Subcutaneous abdominal adipose tissue (tissue), 5 donors: ENCODE measurements at regions not wholly inside any gene's neighbourhood (a gene's known extent, or its start where the extent isn't known, plus 50 kb on each side); places are given as distances from the start of the nearest gene placed in this dataset.
"Not testable (repeated sequence)": the region's sequence is repeated elsewhere in the genome, so short reads cannot be mapped to it uniquely, and the experiment has no call there.

Experiments used
- H3K27ac ChIP-seq: one replicate; pipeline ENCODE4 v1.7.0; 2013; ENCODE audit warnings: low read depth, mild to moderate bottlenecking, inconsistent platforms, low read length, moderate library complexity
- H3K27me3 ChIP-seq, 5 donors: one replicate each; pipeline ENCODE4 v1.7.0; 2013; ENCODE audit warnings: low read length in 5 of 5, inconsistent platforms in 1 of 5; ENCODE audit not compliant: control insufficient read depth in 5 of 5, insufficient read depth in 4 of 5
- H3K36me3 ChIP-seq, 5 donors: one replicate each; pipeline ENCODE4 v1.7.0; 2013; ENCODE audit warnings: low read length in 5 of 5; ENCODE audit not compliant: control insufficient read depth in 5 of 5, insufficient read depth in 5 of 5
- H3K4me1 ChIP-seq, 5 donors: one replicate each; pipeline ENCODE4 v1.7.0; 2013; ENCODE audit warnings: low read length in 5 of 5, mild to moderate bottlenecking in 3 of 5, moderate library complexity in 1 of 5; ENCODE audit not compliant: control insufficient read depth in 5 of 5, insufficient read depth in 5 of 5
- H3K4me3 ChIP-seq, 5 donors: one replicate each; pipeline ENCODE4 v1.7.0; 2013; ENCODE audit warnings: low read length in 5 of 5, low read depth in 1 of 5
- H3K9ac ChIP-seq, 5 donors: one replicate each; pipeline ENCODE4 v1.7.0; 2013; ENCODE audit warnings: low read length in 5 of 5, mild to moderate bottlenecking in 4 of 5, moderate library complexity in 3 of 5
- H3K9me3 ChIP-seq, 5 donors: one replicate each; pipeline ENCODE4 v1.7.0; 2013; ENCODE audit warnings: low read length in 5 of 5; ENCODE audit not compliant: control insufficient read depth in 5 of 5
- donor health status: healthy.
- donor health status: healthy.
- donor health status: healthy.
- donor health status: healthy.
- donor health status: healthy.

DNA sequence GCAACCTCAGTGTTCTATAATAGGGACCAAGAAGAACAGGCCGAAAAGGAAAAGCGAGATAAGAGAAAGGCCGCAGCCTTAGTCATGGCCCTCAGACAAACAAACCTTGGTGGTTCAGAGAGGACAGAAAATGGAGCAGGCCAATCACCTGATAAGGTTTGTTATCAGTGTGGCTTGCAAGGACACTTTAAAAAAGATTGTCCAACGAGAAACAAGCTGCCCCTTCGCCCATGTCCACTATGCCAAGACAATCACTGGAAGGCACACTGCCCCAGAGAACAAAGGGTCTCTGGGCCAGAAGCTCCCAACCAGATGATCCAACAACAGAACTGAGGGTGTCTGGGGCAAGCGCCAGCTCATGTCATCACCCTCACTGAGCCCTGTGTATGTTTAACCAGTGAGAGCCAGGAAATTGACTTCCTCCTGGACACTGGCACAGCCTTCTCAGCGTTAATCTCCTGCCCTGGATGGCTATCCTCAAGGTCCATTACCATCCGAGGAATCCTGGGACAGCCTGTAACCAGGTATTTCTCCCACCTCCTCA lies 334.8 kb upstream of the SLITRK5 start:
- not testable (repeated sequence) for H3K4me3 ChIP-seq, H3K9me3 ChIP-seq, H3K27ac ChIP-seq, H3K27me3 ChIP-seq, H3K36me3 ChIP-seq, H3K4me1 ChIP-seq, H3K9ac ChIP-seq

DNA sequence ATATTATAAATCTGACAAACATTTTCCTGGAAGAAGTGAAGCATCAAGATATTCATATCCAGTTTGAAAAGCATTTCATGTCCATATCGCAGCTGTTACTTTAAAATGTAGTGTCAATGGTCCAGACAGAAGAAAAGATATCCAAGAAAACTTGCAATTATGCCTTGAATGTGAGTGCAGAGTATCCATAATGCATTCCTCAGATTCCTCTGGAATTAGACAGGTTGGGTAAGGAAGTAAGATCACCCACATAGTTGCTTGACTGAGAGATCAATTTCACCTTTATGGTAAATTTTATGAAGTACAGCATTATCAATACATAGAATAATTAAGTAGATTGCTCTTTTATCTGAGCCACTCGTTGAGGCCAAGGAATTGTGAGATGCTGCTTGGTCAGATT lies 327.0 kb upstream of the SLITRK5 start:
- H3K27me3 ChIP-seq: no peaks in the 10 kb centered on the region
- H3K4me1 ChIP-seq: no peaks in the 10 kb centered on the region
- no peak overlapping the region for H3K27ac ChIP-seq
- no peaks in the 10 kb centered on the region for H3K9me3 ChIP-seq
- H3K36me3 ChIP-seq: no peaks in the 10 kb centered on the region
- H3K9ac ChIP-seq: no peak overlapping the region
- H3K4me3 ChIP-seq: no peak overlapping the region

DNA sequence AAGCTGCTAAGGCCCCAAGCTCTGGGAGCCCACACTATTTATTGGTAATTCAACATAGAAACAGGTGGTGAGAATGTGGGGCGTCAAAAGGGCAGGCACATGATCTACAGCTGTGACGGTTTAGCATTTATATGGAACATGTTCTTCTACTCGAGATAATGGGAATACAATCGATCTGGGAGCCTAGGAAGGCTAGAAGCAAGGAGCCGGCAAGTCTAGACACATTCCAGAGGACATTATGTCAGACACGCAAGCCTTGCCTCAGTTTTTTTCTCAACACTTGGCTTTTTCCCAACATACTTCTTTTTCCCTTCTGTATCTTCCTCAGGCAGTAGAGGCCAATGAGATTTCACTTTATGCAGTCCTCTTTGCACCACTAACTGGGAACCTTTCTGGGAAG lies 315.7 kb upstream of the SLITRK5 start:
- Histone ChIP-seq H3K9me3 (peaks cover 0 to 8% (median 0%) of the 10 kb centered on the region in 5 donors), H3K9ac (no peak overlapping the region)

GRCh38 chr13:87356314-87356713 lies 314.9 kb upstream of the SLITRK5 start:
- H3K9me3 ChIP-seq: peaks cover 0 to 8% (median 0%) of the 10 kb centered on the region in 5 donors
- H3K27ac ChIP-seq: no peak overlapping the region
- H3K27me3 ChIP-seq: peaks cover 0 to 2% (median 0%) of the 10 kb centered on the region in 5 donors
- H3K36me3 ChIP-seq: no peaks in the 10 kb centered on the region
- H3K9ac ChIP-seq: no peak overlapping the region
- H3K4me1 ChIP-seq: no peaks in the 10 kb centered on the region
- no peak overlapping the region for H3K4me3 ChIP-seq

More for the DNA sequence above, 315.7 kb upstream of the SLITRK5 start:
- no peak overlapping the region for H3K27ac ChIP-seq
- no peaks in the 10 kb centered on the region for H3K4me1 ChIP-seq
- H3K27me3 ChIP-seq: peaks cover 0 to 2% (median 0%) of the 10 kb centered on the region in 5 donors
- no peak overlapping the region for H3K4me3 ChIP-seq
- no peaks in the 10 kb centered on the region for H3K36me3 ChIP-seq

DNA sequence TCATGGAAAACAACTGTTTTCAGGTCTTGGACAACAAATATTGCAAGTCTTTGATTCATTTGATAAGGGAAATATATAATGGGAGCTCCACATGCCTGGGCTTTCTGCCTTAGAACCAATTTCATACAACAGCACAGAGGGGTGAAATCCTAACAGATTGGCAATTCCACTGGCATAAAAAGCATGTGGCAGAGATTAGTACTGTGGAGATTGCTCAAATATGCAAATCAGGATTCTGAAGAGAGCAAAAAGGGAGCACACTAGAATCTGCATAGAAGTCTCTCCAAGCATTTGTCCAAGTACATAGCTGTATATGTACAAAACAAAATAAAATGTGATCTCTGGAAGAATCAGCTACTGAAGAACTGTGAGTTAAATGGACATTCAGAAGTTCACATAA lies 312.9 kb upstream of the SLITRK5 start:
- Histone ChIP-seq H3K27me3 (peaks cover 0 to 2% (median 0%) of the 10 kb centered on the region in 5 donors), H3K9ac (no peak overlapping the region), H3K4me1 (no peaks in the 10 kb centered on the region), H3K4me3 (no peak overlapping the region), H3K36me3 (no peaks in the 10 kb centered on the region), H3K9me3 (peaks cover 0 to 8% (median 0%) of the 10 kb centered on the region in 5 donors), H3K27ac (no peak overlapping the region)

- Histone ChIP-seq H3K4me3 (no peak overlapping the region), H3K9ac (no peak overlapping the region), H3K27ac (no peak overlapping the region), H3K36me3 (no peaks in the 10 kb centered on the region), H3K4me1 (no peaks in the 10 kb centered on the region), H3K9me3 (peaks cover 0 to 2% (median 0%) of the 10 kb centered on the region in 5 donors), H3K27me3 (no peaks in the 10 kb centered on the region)
Observed at GRCh38 chr13:87361216-87361615, 310.0 kb upstream of the SLITRK5 start.

- Histone ChIP-seq H3K9ac (no peak overlapping the region), H3K9me3 (no peaks in the 10 kb centered on the region), H3K27ac (no peak overlapping the region), H3K4me3 (no peak overlapping the region), H3K36me3 (no peaks in the 10 kb centered on the region), H3K27me3 (no peaks in the 10 kb centered on the region), H3K4me1 (no peaks in the 10 kb centered on the region)
Observed at GRCh38 chr13:87368639-87369038, 302.5 kb upstream of the SLITRK5 start.

DNA sequence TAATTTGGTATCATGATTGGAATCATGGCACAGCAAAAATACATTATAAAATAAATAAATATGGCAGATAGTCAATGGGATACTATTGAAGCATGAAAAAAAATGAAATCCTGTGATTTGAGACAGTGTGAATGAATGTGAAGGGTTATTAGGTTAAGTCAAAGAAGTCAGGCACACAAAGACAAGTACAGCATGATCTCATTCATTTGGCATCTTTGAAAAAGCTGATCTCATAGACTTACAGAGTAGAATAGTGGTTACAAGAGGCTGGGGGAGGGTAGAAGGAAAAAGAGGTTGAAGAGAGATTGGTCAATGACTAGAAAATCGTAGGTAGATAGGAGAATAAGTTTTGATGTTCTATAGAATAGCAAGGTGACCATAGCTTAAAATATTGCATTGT lies 295.1 kb upstream of the SLITRK5 start:
- H3K27ac ChIP-seq: no peak overlapping the region

GRCh38 chr13:87384099-87384498 lies 287.1 kb upstream of the SLITRK5 start:
- Histone ChIP-seq H3K9me3 (peaks cover 0 to 3% (median 0%) of the 10 kb centered on the region in 5 donors), H3K27ac (no peak overlapping the region), H3K36me3 (no peaks in the 10 kb centered on the region), H3K27me3 (no peaks in the 10 kb centered on the region), H3K4me3 (no peak overlapping the region), H3K4me1 (no peaks in the 10 kb centered on the region), H3K9ac (no peak overlapping the region)

More for the DNA sequence above, 295.1 kb upstream of the SLITRK5 start:
- no peak overlapping the region for H3K4me3 ChIP-seq
- H3K9me3 ChIP-seq: peaks cover 0 to 8% (median 0%) of the 10 kb centered on the region in 5 donors
- H3K4me1 ChIP-seq: no peaks in the 10 kb centered on the region
- H3K27me3 ChIP-seq: no peaks in the 10 kb centered on the region
- no peak overlapping the region for H3K9ac ChIP-seq
- H3K36me3 ChIP-seq: no peaks in the 10 kb centered on the region

DNA sequence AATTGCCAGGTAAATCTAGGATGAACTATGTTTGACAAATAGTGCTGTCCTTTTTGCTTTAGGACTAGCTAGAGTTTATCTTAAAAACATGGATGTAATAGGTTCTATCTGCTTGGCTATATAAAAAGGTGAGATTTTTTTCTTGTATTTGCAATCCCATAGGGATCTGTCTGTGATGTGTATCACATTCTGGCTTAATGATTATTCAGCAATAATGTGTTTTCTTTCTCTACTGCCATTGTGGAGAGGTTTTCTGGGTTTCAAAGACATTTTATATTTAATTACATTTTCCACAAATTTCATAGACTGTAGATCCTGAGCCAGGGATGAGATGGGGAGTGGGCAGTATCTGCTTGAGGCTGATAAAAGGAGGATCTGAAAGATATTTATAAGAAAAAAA lies 277.8 kb upstream of the SLITRK5 start:
- no peak overlapping the region for H3K9ac ChIP-seq
- H3K36me3 ChIP-seq: no peaks in the 10 kb centered on the region
- no peaks in the 10 kb centered on the region for H3K27me3 ChIP-seq
- no peaks in the 10 kb centered on the region for H3K4me1 ChIP-seq
- H3K4me3 ChIP-seq: no peak overlapping the region
- H3K9me3 ChIP-seq: no peaks in the 10 kb centered on the region
- no peak overlapping the region for H3K27ac ChIP-seq

DNA sequence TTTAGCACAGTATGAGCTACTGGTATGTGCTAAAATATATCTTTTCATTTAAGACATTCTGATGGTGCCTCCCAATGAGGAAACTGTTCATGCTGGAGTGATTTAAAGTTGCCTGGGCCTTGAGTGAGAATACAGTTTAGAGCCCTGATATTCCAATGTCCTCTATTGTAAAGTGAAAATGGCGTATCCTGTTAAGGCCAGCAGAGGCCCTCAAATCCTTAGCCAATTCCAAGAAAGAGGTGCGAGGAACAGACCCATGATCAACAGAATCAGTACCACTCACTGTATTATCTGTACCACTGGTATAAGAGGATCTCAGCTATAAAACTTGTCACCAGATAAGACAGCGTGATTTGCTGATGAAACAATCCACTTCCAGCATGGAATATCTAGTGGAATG lies 273.1 kb upstream of the SLITRK5 start:
- Histone ChIP-seq H3K9me3 (no peaks in the 10 kb centered on the region), H3K9ac (no peak overlapping the region), H3K4me3 (no peak overlapping the region), H3K36me3 (no peaks in the 10 kb centered on the region), H3K4me1 (no peaks in the 10 kb centered on the region), H3K27ac (no peak overlapping the region), H3K27me3 (no peaks in the 10 kb centered on the region)
